B cell (primary cell): ENCODE measurements at regions not wholly inside any gene's neighbourhood (a gene's known extent, or its start where the extent isn't known, plus 50 kb on each side); places are given as distances from the start of the nearest gene placed in this dataset.

Experiments
- ATAC-seq: fragments of 200-7000 bp; cut with Tn5 transposase; one replicate; pipeline ENCODE4 v1.10.0; 2021; ENCODE audit warnings: low read depth, mild to moderate bottlenecking, moderate number of reproducible peaks, moderate library complexity
- CTCF ChIA-PET: fragments of 350-600 bp; sonication (Branson Sonifier 250); formaldehyde crosslinking; loops from one replicate; lab custom pipeline; 2021; ENCODE audit warnings: antibody characterized with exemption, inconsistent platforms; lab: Charles Lee
- POLR2A ChIA-PET: fragments of 350-600 bp; sonication (Branson Sonifier 250); formaldehyde crosslinking; loops from one replicate; lab custom pipeline; 2021; ENCODE audit warnings: antibody characterized with exemption; lab: Charles Lee
- DNase-seq: peaks from one replicate; pipeline ENCODE4 v3.0.0; 2013
- H2AFZ ChIP-seq: 2 replicates; pipeline ENCODE4 v1.6.1; 2012; ENCODE audit warnings: mild to moderate bottlenecking, low read depth, low read length; ENCODE audit not compliant: insufficient read depth, poor library complexity, severe bottlenecking
- H3K27ac ChIP-seq, 2 donors: 1 replicate in 1 of 2; 2 replicates in 1 of 2; pipeline ENCODE4 v1.5.1; 2012 to 2013; ENCODE audit warnings: low read length in 2 of 2, mild to moderate bottlenecking in 2 of 2, moderate library complexity in 1 of 2
- H3K27me3 ChIP-seq, 4 experiments: fragments of 200-600 bp in 1 of 4; sonication (generic) in 1 of 4; replicated peaks in 1 of 4; 1 replicate in 2 of 4; 2 replicates in 2 of 4; pipeline versions ENCODE4 v1.6.1 to v1.7.0; 2013 to 2016; ENCODE audit warnings: low read length in 3 of 4, mild to moderate bottlenecking in 2 of 4, mixed read lengths in 1 of 4, moderate library complexity in 1 of 4; ENCODE audit not compliant: insufficient read depth in 4 of 4, control insufficient read depth in 3 of 4; ENCODE audit errors: control extremely low read depth in 1 of 4
- H3K36me3 ChIP-seq, 2 experiments: replicated peaks in 1 of 2; 1 replicate in 1 of 2; 2 replicates in 1 of 2; pipeline versions ENCODE4 v1.6.1 to v1.7.1; 2013; ENCODE audit warnings: low read length in 1 of 2; ENCODE audit not compliant: insufficient read depth in 2 of 2, control insufficient read depth in 1 of 2; ENCODE audit errors: control extremely low read depth in 1 of 2, extremely low read depth in 1 of 2
- H3K4me1 ChIP-seq, 2 donors: fragments of 200-600 bp in 1 of 2; sonication (generic) in 1 of 2; 1 replicate in 1 of 2; 2 replicates in 1 of 2; pipeline versions ENCODE4 v1.5.1 to v1.6.1; 2013 to 2017; ENCODE audit warnings: low read length in 2 of 2; ENCODE audit not compliant: control insufficient read depth in 2 of 2, insufficient read depth in 2 of 2
- H3K4me2 ChIP-seq: replicated peaks from 2 replicates; pipeline ENCODE3; 2012; ENCODE audit warnings: mild to moderate bottlenecking, low read depth, low read length; ENCODE audit not compliant: poor library complexity, severe bottlenecking
- H3K4me3 ChIP-seq, 5 experiments: fragments of 200-600 bp in 1 of 5; sonication (generic) in 1 of 5; 1 replicate in 3 of 5; 2 replicates in 2 of 5; pipeline versions ENCODE4 v1.5.1 to v1.7.0; 2011 to 2016; ENCODE audit warnings: low read length in 4 of 5, mild to moderate bottlenecking in 4 of 5, low read depth in 2 of 5, control low read depth in 1 of 5, moderate library complexity in 1 of 5; ENCODE audit not compliant: insufficient read depth in 1 of 5; ENCODE audit errors: control extremely low read depth in 1 of 5, extremely low read depth in 1 of 5
- H3K79me2 ChIP-seq: fragments of 200-600 bp; sonication (generic); one replicate; pipeline ENCODE4 v1.6.0; 2016; ENCODE audit warnings: low read length; ENCODE audit not compliant: control insufficient read depth, insufficient read depth
- H3K9ac ChIP-seq: fragments of 200-600 bp; sonication (generic); 2 replicates; pipeline ENCODE4 v1.6.1; 2017; ENCODE audit warnings: mild to moderate bottlenecking, low read length, moderate library complexity
- H3K9me3 ChIP-seq, 3 donors: one replicate each; pipeline versions ENCODE4 v1.6.1 to v1.7.1; 2013; ENCODE audit warnings: low read length in 2 of 3; ENCODE audit not compliant: control insufficient read depth in 2 of 3, insufficient read depth in 1 of 3; ENCODE audit errors: control extremely low read depth in 1 of 3
- H4K20me1 ChIP-seq: 2 replicates; pipeline ENCODE4 v1.6.0; 2012; ENCODE audit warnings: mild to moderate bottlenecking, low read length; ENCODE audit not compliant: insufficient read depth, control insufficient read depth, poor library complexity, severe bottlenecking
- H3K27ac Mint-ChIP-seq: one replicate; pipeline ENCODE4 v1.8.0; 2021; ENCODE audit warnings: mixed read lengths
- H3K27me3 Mint-ChIP-seq: one replicate; pipeline ENCODE4 v1.8.0; 2021; ENCODE audit warnings: mixed read lengths
- H3K4me1 Mint-ChIP-seq: one replicate; pipeline ENCODE4 v1.8.0; 2021; ENCODE audit warnings: mixed read lengths
- H3K4me3 Mint-ChIP-seq: one replicate; pipeline ENCODE4 v1.8.0; 2021; ENCODE audit warnings: mixed read lengths
- H3K9me3 Mint-ChIP-seq: one replicate; pipeline ENCODE4 v1.8.0; 2022; ENCODE audit warnings: mixed read lengths; ENCODE audit not compliant: insufficient read depth
- EZH2 ChIP-seq: IDR thresholded peaks from 2 replicates; pipeline ENCODE4 v1.6.1; 2012; ENCODE audit warnings: borderline replicate concordance, low read depth, mild to moderate bottlenecking, moderate library complexity, low read length; ENCODE audit not compliant: insufficient read depth, poor library complexity, severe bottlenecking
- WGBS: methylation state at CpG from one replicate; pipeline ENCODE4 v1.1.5; 2013; ENCODE audit warnings: missing lambda C conversion rate; ENCODE audit not compliant: insufficient coverage; 5-methylcytosine and 5-hydroxymethylcytosine counted together
- intact Hi-C: fragments of 100-400 bp; cut with micrococcal nuclease; formaldehyde crosslinking; loops from one replicate; pipeline ENCODE4 v1.10.0; 2022
- TF ChIP-seq, protein P1 (sequence below): fragments of 200-600 bp; IDR thresholded peaks from one replicate; pipeline ENCODE4 v1.8.0; 2022; ENCODE audit warnings: antibody characterized with exemption, mild to moderate bottlenecking

DNA sequence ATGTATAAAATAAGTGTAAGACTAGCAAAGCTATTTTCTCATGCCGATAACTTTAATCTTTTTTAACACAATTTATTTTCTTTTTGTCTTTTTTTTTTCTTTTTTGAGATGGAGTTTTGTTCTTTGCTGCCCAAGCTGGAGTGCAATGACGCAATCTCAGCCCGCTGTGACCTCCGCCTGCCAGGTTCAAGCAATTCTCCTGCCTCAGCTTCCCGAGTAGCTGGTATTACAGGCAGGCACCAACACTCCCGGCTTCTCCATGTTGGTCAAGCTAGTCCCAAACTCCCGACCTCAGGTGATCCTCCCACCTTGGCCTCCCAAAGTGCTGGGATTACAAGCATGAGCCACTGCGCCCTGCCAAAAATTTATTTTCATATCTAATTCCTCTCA, 164.2 kb upstream of the SLIT2 start:
- no peaks in the 10 kb centered on the region for H3K27me3 ChIP-seq
- Mint-ChIP-seq H3K27ac (no peak overlapping the region), H3K9me3 (no peaks in the 10 kb centered on the region), H3K27me3 (no peaks in the 10 kb centered on the region), H3K4me3 (no peak overlapping the region), H3K4me1 (no peaks in the 10 kb centered on the region)
- no peak overlapping the region for H3K4me3 ChIP-seq
- H3K79me2 ChIP-seq, result no peaks in the 10 kb centered on the region
- no peaks in the 10 kb centered on the region for H3K9me3 ChIP-seq
- POLR2A ChIA-PET, result no interaction called here
- no peak for DNase-seq
- no peak overlapping the region for H3K9ac ChIP-seq
- no peak overlapping the region for H3K4me2 ChIP-seq
- no peak overlapping the region for H2AFZ ChIP-seq
- H3K27ac ChIP-seq, result no peak overlapping the region
- intact Hi-C loops, result no loop called here
- no peaks in the 10 kb centered on the region for H4K20me1 ChIP-seq
- no peak for ATAC-seq
- CTCF ChIA-PET, result no interaction called here
- TF ChIP-seq, protein P1, sequence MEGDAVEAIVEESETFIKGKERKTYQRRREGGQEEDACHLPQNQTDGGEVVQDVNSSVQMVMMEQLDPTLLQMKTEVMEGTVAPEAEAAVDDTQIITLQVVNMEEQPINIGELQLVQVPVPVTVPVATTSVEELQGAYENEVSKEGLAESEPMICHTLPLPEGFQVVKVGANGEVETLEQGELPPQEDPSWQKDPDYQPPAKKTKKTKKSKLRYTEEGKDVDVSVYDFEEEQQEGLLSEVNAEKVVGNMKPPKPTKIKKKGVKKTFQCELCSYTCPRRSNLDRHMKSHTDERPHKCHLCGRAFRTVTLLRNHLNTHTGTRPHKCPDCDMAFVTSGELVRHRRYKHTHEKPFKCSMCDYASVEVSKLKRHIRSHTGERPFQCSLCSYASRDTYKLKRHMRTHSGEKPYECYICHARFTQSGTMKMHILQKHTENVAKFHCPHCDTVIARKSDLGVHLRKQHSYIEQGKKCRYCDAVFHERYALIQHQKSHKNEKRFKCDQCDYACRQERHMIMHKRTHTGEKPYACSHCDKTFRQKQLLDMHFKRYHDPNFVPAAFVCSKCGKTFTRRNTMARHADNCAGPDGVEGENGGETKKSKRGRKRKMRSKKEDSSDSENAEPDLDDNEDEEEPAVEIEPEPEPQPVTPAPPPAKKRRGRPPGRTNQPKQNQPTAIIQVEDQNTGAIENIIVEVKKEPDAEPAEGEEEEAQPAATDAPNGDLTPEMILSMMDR, result no peak
- TF ChIP-seq EZH2, result no peak
- H3K4me1 ChIP-seq, result no peaks in the 10 kb centered on the region
- 86% methylated on average over 7 of the region's 8 CpGs for WGBS
- no peaks in the 10 kb centered on the region for H3K36me3 ChIP-seq

- Histone ChIP-seq H2AFZ (no peak overlapping the region), H3K27ac (no peak overlapping the region), H3K79me2 (no peaks in the 10 kb centered on the region), H3K4me2 (no peak overlapping the region), H3K9ac (no peak overlapping the region), H3K4me3 (no peak overlapping the region), H3K4me1 (no peaks in the 10 kb centered on the region), H3K36me3 (no peaks in the 10 kb centered on the region), H4K20me1 (no peaks in the 10 kb centered on the region), H3K9me3 (no peaks in the 10 kb centered on the region), H3K27me3 (no peaks in the 10 kb centered on the region)
- Mint-ChIP-seq H3K9me3 (no peaks in the 10 kb centered on the region), H3K4me1 (no peaks in the 10 kb centered on the region), H3K27me3 (no peaks in the 10 kb centered on the region), H3K4me3 (no peak overlapping the region), H3K27ac (no peak overlapping the region)
- POLR2A ChIA-PET, result no interaction called here
- intact Hi-C loops, result no loop called here
- CTCF ChIA-PET, result no interaction called here
- no peak for DNase-seq
- TF ChIP-seq, protein P1, result no peak
- no peak for TF ChIP-seq EZH2
- WGBS, result 82% methylated on average over 3 of the region's 6 CpGs
- ATAC-seq, result no peak
These were observed 164.7 kb upstream of the SLIT2 start for GRCh38 chr4:20086799-20087521.
